GM19238 (cell line): ENCODE measurements at regions not wholly inside any gene's neighbourhood (a gene's known extent, or its start where the extent isn't known, plus 50 kb on each side); places are given as distances from the start of the nearest gene placed in this dataset.

ENCODE experiments used
- DNase-seq: peaks from one replicate; pipeline ENCODE4 v3.0.0; 2011; ENCODE audit warnings: low spot score; ENCODE audit not compliant: insufficient read length

DNA sequence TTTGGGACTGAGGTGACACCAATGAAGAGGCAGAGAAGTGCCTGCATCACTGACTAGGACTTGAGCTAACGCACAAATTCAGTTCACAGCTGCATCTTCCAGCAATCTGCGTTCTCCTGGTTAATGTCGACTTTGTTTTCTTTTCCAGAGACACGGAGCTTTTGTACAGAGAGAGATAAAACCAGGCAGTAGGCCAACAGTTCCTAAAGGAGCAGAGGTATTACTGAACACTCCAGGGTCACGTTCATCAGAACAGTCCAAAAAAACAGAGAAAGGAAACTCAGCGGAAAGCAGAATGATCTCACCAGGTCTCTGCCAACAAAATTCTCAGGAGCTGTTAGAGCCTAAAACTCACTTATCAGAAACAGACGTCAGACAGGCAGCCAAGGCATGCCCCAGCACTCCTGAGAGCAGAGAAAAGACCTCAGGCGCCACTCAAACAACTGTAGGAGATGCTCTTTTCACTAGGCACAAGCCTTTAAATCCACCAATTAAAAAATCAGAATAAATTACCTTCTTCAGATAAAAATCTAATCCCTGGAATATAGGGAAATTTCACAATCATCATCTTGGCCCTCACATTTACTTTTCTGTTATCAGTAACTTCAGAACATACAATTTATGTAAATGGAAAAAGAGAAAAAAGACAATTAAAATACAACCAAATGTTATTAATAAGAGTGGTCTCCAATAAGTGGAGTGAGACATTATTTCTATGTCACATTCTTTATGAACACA, 95.9 kb upstream of the SPTBN1 start:
- no peak for DNase-seq

DNA sequence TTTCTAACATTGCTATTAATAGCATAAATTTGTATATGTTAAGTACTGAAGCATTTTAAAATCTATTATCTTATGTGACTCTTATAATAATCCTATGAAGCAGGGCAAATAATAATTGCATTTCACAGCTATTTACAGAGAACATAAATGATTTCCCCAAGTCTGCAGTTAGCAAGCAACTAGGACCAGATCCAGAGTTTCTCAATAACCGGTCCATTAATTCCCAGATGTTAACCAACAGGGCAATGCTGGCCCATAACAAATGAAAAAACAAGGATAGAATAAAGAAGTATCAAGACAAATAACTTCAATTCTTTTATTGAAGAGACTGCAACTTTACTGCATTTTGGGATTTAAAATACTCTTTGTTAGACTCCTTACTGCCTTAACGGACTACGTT, 91.7 kb upstream of the SPTBN1 start:
- DNase-seq, result no peak

DNA sequence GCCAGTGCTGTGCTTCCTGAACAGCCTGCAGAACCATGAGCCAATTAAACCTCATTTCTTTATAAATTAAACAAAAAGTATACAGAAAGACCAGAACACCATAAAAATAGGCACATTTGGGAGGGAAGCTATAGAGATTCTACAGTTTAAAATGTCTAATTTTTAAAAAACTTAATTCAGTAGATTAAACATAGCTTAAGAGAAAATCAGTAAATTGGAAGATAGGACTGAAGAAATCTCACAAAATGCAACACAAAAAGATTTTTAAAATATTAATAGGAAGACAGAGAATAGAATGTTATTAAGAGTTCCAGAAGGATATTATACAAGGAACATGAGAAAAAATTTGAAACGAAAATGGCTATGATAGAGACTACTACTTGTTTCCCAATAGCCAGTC, 90.5 kb upstream of the SPTBN1 start:
- DNase-seq, result no peak

DNA sequence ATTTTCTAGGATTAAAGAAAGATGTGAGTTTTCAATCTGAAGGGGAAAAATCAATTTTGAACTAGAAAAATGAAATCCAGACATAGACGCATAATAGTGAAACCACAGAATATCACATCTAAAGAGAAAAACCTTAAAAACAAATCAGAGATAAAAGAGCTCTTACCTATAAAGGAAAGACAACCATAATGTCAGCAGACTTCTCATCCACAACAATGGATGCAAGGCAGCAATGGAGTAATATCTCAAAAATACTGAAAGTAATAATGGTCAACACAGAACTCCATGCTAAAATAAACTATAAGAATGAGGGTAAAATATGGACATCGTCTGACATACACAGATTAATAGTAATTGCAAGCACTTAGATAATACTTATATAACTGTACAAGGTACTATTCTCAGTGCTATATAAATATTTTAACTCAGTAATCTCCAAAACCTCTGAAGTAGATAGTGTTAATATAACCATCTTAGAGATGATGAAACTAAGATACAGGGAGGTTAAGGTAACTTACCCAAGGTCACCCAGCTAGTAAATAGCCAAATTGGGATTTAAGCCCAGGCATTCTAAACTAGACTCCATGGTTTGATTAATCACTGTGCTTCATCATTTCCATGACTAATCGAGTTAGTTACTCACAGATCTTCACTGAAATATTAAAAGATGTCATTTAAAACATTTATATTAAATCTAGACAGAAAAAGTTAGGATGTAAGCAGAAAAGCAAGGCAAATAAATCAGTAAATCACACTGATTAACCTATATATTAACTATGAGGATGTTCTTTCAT, 89.4 kb upstream of the SPTBN1 start:
- DNase-seq, result no peak

DNA sequence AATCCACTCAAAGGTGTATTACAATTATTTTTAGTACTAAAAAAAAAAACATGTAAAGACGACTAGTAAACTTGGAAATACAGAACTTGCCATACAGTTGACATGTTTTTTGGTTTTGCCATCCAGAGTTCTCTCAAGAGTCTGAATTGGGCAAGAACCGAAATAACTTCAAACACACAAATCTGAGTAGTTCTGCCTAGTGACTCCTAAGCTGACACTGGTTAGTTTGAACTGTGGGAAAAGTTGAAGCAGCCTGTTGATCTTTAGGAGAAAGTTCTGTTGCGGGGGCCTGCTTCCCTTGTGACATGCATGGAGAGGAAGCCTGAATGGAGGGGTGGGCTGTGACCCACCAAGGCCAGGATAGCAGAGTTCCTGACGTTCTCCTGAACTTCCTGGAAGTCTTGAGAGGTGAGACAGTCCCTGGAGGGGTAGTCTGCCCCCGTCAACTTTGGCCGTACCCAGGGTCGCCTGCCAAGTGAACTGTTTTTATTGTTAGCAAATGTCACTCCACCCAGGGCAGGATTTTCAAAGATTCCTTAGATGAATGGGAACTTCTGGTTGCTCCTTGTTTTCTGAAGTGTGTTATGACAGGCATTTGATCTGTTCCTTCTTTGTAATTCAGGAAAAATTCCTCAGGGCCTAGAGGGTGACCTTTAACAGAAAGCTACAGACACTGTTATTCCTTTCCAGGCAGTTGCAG, 85.6 kb upstream of the SPTBN1 start:
- DNase-seq, result no peak

DNA sequence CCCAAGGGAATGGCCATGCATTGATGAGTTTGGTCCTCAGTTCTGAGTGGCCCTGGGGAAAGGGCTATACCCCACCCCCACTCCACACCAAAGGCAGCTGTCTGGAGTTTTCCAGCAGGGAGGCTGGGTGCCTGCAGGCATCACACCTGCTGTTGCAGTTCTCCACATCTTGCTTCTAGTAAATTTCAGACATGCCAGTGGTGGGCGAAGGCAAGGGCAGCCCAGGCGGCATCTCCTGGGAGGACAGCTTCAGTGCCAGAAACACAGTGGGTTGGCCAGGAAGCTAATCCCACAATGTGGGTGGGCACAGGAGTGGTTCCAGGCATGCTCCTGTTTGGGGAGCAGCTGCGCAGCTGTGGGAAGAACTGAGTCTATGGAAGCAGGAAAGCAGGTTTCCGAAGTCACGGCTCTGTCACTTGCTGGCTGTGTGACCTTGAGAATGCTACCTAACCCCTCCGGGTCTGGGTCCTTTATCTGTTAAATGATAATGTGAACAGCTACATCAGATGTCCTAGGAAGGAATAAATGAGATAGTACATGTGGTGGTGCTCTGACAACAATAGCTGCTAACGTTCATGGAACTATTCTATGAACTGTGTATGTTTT, 84.6 kb upstream of the SPTBN1 start:
- no peak for DNase-seq

DNA sequence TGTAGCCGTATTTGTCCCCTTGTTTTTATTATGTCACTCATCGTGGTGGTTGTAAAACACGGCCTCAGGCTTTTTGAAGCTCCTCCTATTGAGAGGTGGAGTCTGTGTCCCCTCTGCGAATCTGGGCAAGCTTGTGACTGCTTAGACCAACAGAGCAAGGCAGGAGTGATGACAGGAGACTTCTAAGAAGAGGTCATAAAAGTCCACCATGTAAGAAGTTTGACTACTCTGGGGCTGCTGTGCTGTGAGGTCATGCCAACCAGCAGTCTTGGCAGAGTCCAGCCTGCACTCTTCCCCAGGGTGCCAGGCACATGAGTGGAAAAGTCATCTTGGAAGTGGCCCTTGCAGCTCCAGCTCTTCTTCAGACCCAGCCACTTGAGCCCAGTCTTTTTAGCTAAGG, 83.8 kb upstream of the SPTBN1 start:
- DNase-seq, result no peak

DNA sequence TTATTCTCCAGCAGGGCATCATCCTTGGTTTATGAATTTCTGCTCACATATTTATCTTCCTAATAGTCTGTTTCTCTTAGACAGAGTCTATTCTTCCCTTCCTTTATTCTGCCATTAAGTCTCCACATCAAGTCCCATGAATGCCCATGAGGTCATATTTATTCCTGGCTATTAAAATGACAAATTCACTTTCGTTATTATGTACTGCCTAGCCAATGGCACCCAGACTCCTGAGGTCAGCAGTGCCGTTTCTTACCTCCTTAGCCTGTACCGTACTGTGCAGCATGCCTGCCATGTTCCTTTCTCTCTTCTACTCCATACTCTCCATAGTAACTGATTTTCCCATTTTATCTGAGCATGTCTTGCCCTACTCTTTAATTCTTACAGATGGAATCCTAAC, 82.3 kb upstream of the SPTBN1 start:
- no peak for DNase-seq

DNA sequence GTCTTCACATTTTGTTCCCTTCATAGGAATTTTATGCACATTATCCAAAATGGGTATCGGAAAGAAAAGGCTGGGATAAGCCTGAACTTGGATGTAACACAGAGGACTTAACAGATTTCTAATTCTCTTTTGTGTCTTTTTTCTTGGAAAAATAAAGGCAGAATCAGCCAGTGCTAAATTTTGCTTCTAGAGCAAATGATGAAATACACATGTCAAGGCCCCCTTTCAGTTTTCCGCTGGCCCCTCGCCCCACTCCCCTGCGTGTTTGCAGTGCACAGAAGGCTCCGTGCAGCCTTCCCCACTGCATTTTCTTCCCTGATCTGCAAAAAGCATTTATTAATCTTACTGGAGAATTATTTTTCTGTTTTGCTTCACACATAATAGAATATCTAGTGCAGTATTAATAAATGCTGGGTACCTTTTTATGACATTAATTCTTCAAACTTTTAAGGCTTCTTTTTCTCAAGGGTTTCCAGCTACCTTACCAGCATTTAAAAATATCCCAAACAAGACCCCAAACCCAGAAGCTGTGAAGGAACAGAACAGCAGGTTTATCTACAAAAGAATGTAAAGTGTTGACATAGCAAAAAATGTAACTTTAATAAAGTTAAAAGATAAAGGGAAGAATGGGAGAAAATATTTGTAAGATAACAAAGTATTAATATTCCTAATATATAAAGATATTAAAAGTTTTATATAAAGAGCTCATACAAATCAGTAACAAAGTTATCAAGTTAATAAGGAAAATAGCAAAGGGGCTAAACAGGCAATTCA, 81.3 kb upstream of the SPTBN1 start:
- no peak for DNase-seq

DNA sequence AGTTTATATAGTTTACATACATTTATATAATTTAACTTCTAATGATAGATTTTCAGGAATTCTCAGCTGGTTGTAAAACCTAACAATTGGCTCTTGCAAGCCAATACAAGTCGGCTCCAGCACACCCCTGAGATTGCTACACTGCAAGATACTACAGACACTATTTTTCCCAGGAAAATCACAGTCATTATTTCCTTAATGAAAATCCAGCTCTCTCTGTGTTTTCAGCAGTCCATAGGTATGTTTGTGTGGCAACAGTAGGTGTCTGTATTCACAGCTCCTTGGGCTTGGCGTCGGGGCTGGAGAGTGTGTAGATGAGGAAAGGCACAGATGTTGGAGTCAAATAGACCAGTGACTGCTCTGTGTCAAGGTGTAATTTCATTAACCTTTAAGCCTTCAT, 78.7 kb upstream of the SPTBN1 start:
- no peak for DNase-seq

DNA sequence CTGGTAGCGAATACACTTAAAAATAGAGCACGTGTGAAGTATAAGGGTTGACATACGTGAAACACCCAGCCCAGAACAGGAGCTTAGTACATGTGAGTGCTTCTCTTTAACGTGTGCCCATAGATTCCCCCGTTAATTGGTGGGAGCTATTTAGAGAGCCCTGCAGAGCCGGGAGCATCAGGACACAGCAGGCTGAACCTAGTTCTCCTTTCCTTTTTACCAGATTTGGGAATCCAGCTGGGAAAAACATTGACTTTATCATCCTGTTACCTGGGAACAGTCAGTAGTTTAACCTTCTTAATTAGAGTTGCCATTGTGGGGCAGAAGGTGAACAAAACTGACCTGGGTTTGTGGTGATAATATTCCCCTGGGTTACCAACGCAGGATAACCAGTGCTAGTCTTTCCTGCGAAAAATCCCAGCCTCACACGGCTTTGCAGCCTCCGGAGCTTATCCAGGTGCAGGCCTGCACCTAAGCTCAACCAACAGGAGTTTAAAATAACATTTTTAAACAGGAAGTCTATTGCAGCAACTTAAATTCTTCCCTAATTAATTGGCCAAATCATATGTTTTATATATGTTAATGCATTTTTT, 78.1 kb upstream of the SPTBN1 start:
- no peak for DNase-seq

DNA sequence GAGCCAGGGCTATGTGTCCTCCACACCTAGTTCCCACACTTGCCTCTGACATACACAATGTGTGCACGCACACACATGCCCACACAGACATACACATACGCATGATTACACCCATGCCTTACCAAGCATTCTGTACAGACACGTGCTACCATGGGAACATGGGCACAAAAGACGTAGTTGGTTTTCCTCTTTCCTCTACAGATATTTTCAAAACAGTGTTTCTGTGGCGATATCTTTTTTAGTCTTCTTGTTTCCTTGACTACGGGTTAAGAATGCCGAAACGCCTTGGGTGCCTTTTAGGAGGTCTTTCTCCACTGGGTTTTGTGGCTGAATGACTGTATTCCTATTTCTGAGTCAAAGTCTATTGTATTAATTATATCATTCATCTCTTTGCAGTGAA, 75.5 kb upstream of the SPTBN1 start:
- no peak for DNase-seq

DNA sequence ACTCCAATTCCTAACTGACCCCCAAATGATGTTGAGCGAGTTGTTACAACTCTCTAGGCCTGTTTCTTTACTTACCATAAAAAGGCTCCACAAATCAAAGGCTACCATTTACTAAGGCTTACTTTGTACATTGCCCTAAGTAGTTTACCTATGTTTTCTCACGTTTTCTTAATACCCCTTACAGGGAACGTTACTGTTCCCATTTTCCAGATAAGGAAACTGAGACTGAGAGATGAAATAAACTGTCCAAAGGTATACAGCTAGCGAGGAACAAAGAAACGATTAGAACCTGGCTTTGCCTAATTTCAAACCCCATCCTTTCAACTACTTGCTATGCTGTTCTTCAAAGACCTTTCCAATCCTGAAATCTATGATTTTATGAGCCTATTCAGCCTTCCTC, 74.8 kb upstream of the SPTBN1 start:
- DNase-seq, result no peak

DNA sequence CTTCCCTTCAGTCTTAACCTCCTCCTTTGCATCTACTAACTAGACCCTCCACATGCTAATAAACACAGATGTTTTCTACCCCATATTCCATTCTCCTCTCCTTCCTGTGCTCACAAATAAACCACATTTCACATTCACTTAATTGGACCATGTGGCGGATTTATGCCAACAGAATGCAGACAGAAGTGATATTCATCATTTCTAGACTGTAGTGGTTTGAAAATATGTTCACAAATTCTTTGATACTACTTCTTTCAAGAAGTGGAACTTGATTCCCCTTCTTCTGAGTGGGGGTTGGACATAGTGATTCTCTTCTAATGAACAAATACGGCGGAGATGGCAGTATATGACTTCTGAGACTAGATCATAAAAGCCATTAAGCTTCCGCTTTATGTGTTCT, 73.5 kb upstream of the SPTBN1 start:
- DNase-seq, result no peak

DNA sequence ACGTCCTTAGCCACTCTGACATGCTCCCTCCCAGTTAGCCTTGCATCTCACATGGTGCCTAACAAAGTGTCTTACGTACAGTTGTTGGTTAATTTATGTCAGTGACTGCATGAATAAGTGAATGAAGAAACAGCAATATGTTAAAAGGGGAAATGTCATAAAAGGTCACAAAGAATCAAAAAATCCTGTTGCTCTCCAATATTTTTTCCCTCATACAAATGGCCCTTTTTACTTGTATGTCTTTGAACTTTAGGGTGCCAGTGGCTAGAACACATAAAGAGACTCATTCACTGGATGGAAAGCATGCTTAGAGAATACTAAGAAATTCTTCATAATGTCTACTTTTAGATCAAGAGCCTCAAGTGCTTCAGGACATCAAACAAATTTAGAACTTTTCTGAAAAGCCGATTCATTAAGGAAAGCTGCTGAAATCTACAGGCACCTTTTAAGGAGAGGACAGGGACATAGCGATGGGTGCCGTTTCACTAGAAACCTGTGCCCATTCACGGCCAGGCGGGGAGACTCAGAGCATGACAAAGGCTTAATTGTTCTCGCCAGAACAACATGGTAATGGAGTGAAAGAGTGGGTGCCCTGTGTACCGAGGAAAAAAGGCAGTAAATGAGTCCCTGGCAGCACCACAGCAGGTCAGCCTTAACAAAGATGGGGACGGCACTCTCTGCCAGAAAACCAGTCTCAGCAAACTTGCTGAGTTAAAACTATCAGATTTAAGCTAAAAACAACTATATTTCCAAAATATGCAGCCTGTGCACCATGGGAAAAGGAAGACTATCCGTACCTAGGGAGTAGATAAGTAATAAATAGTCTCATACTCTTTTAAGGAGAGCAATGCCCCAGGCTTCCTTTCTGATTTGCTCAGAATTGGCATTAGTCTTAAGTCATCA, 71.6 kb upstream of the SPTBN1 start:
- no peak for DNase-seq

DNA sequence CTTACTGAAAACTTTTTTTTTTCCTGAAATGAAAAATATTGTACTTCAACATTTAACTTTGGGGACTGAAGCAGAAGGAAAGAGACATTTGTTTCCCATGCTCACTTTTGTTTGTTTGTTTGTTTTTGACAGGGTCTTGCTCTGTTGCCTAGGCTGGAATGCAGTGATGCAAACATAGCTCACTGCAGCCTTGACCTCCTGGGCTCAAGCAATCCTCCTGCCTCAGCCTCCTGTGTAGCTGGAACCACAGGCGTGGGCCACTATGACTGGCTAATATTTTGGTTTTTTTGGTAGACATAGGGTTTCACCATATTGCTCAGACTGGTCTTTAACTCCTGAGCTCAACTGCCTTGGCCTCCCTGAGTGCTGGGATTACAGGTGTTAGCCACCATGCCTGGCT, 70.9 kb upstream of the SPTBN1 start:
- no peak for DNase-seq

DNA sequence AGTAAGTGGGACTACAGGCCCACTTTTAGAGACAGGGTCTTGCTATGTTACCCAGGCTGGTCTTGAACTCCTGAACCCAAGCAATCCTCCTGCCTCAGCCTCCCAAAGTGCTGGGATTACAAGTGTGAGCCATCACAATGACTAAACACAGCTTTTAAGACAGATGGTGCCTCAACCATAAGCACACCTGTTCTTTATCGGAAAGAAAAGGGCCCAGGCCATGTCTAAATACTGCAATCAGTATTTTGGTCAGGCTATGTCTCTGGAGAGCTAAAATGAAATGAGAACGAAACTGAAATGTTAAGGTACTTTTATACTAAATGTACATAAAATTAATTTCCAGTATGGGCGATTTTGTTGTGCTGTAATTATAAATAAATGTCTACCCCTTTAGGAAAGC, 69.5 kb upstream of the SPTBN1 start:
- no peak for DNase-seq

DNA sequence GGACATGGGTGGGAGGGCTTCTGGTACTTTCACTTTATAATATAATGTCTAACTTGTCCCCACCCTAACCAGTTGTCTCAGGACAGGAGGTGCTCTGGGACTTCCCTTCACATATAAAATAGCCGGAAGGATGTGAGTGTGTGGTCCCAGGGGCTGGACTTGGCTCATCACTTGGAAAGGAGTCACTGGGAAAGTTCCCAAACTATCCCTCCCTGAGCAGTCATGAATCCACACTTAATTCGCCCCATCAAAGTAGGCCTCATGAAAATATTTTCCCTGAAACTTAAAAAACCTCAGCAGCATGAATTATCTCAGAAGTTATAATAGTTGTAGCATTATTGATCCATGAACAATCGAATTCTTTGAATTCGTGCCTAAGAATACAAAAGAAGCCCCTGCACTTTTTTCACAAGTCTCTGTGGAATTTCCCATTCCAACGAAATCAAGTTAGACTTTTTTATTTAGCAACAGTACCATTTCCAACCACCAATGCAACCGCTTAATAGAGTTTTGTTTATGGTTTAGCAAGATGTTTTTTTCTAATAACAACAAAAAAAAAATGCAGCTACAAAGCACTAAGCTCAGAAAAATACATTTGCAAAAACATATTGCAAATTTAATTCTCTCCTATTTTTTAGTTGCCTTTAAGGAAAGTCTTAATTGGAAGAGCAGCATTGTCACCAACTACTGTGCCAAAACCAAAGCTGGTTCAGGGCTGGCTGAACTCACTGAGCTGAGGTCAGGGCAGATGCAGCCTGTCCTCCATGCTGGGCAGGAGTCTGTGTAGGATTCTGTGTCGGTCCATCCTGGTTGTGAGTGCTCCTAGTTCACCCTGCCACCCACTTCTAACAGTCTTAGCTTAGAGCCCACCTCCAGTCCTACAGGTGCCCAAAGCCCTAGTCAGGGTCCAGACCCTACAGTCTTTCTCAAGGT, 68.8 kb upstream of the SPTBN1 start:
- peak; percentile 8 for DNase-seq

DNA sequence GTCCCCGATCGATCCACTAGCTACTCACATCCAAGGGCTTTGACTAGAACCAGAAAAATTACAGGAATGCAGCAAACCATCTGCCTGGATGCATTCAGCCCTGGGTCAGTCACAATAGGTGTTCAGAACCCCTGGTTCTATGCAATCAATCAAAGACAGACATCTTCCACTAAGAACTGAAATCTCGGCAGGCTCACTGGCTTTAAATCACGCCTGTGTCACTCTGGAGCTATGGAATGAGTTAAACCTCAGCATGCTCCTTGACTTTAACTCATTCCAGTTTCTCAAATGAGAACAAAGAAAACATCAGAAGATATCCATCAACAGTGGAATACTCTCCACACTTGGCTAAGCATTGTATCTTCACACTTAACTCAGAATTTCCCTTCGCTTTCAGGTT, 68.1 kb upstream of the SPTBN1 start:
- no peak for DNase-seq
